ENCODE measurements at regions not wholly inside any gene's neighbourhood (a gene's known extent, or its start where the extent isn't known, plus 50 kb on each side); places are given as distances from the start of the nearest gene placed in this dataset.

- ChIA-PET CTCF (interaction anchor here (1.8 to 2.2 kb wide), 2 partner anchors 10 to 13 kb away, joined by 4 to 6 read pairs; no protein-coding TSS in a partner anchor), POLR2A (no interaction called here)
- no peak for DNase-seq (ENCODE audit: extremely low spot score)
- TF ChIP-seq CTCF (IDR thresholded peaks at IDR 0.05; ENCODE audit: control extremely low read depth, extremely low read depth, low read depth, missing control alignments), result no peak
Measured at GRCh38 chr12:19710811-19711793, 271.8 kb downstream of the AEBP2 start.

DNA sequence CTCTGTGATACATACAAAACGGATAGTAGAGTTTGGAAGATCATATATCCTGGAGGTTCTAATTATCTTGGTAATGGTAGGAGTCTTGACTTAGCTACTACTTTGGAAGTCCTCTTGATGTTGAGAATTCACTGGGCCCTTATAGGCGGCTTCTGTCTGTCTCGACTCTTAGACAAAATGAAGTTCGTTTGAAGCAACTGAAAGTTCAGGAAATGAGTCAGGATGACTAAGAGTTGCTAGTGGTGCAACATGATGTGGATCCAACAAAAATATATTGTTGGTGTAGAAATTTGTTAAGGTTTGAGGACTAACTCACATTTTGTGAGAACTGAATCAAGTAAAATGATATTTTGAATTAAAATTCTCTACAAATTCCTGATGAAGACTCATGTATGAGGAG, 272.7 kb downstream of the AEBP2 start:
- CTCF ChIA-PET, result no interaction called here

DNA sequence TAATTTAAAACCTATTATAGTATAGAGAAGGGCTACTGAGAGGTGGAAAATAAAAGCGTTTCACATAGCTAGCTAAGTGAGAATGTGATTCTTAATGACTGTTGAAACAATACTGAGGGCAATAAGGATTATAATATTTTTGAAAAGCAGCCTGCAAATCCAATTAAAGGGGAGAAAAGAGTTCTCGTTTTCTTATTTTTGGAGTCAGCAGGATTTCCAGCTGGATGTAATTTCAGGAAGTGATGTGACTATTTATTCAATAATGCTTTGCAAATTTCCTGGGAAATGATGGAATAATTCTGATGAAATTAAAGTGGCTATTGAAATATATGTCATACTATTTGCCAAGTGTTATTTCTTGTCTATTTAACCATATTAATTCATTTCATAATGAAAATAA, 279.1 kb downstream of the AEBP2 start:
- CTCF ChIA-PET, result interaction anchor here (1.1 to 1.6 kb wide), 2 partner anchors 9 to 21 kb away, joined by 3 read pairs; no protein-coding TSS in a partner anchor
- DNase-seq (ENCODE audit: extremely low spot score), result no peak
- POLR2A ChIA-PET, result no interaction called here
- no peak for TF ChIP-seq CTCF (IDR thresholded peaks at IDR 0.05; ENCODE audit: control extremely low read depth, extremely low read depth, low read depth, missing control alignments)

More for the DNA sequence above, 272.7 kb downstream of the AEBP2 start:
- no peak for DNase-seq (ENCODE audit: extremely low spot score)
- no peak for TF ChIP-seq CTCF (IDR thresholded peaks at IDR 0.05; ENCODE audit: control extremely low read depth, extremely low read depth, low read depth, missing control alignments)
- POLR2A ChIA-PET, result no interaction called here

DNA sequence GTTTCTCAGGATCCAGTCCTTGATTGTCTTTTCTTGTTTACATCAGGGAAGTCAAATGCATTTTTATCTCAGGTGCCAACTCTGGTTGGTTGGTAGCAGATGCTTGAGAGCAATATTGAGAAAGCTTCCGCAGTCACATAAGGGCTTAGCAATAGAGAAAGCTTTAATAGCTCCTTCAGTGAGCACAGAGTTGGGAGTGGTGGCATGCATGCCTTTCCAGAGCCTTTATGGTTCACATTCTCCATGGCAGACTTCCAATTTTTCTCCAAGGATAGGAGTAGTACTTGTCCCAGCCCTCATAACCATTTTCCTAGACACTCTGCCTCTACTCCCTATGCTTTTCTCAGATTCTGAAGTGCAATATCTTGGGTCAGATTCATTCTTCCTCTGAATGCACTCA, 280.4 kb downstream of the AEBP2 start:
- DNase-seq (ENCODE audit: extremely low spot score), result no peak
- ChIA-PET POLR2A (no interaction called here), CTCF (interaction anchor here (1.6 kb wide), 1 partner anchor 20 kb away, joined by 3 read pairs; no protein-coding TSS in a partner anchor)
- no peak for TF ChIP-seq CTCF (IDR thresholded peaks at IDR 0.05; ENCODE audit: control extremely low read depth, extremely low read depth, low read depth, missing control alignments)

- no peak for TF ChIP-seq CTCF (IDR thresholded peaks at IDR 0.05; ENCODE audit: control extremely low read depth, extremely low read depth, low read depth, missing control alignments)
- POLR2A ChIA-PET, result no interaction called here
- CTCF ChIA-PET, result interaction anchor here (2.8 kb wide), 1 partner anchor 13 kb away, joined by 12 read pairs; no protein-coding TSS in a partner anchor
- no peak for DNase-seq (ENCODE audit: extremely low spot score)
Measured at GRCh38 chr12:19726122-19726521, 286.8 kb downstream of the AEBP2 start.

GRCh38 chr12:19726592-19726991, 287.3 kb downstream of the AEBP2 start:
- no peak for DNase-seq (ENCODE audit: extremely low spot score)
- ChIA-PET POLR2A (no interaction called here), CTCF (interaction anchor here (2.8 kb wide), 1 partner anchor 13 kb away, joined by 12 read pairs; no protein-coding TSS in a partner anchor)
- TF ChIP-seq CTCF (IDR thresholded peaks at IDR 0.05; ENCODE audit: control extremely low read depth, extremely low read depth, low read depth, missing control alignments), result no peak

Measured in GM10248 (cell line).